Liver (tissue), 8 donors: ENCODE measurements at regions not wholly inside any gene's neighbourhood (a gene's known extent, or its start where the extent isn't known, plus 50 kb on each side); places are given as distances from the start of the nearest gene placed in this dataset.

Source experiments
- DNase-seq: peaks from one replicate; pipeline ENCODE4 v3.0.0-alpha.2; 2017; ENCODE audit warnings: low spot score
- H3K27ac ChIP-seq, 2 donors: one replicate each; pipeline ENCODE4 v1.7.0; 2013; ENCODE audit warnings: inconsistent platforms in 2 of 2, low read length in 2 of 2, control low read depth in 1 of 2, low read depth in 1 of 2, mild to moderate bottlenecking in 1 of 2
- H3K27me3 ChIP-seq, 4 donors: one replicate each; pipeline versions ENCODE4 v1.6.1 to v1.7.0; 2013; ENCODE audit warnings: low read length in 3 of 4, inconsistent platforms in 1 of 4, mild to moderate bottlenecking in 1 of 4, moderate library complexity in 1 of 4; ENCODE audit not compliant: control insufficient read depth in 4 of 4, insufficient read depth in 4 of 4
- H3K36me3 ChIP-seq, 4 donors: one replicate each; pipeline versions ENCODE4 v1.6.1 to v1.7.0; 2013; ENCODE audit warnings: low read length in 3 of 4, mild to moderate bottlenecking in 3 of 4, low read depth in 1 of 4, moderate library complexity in 1 of 4; ENCODE audit not compliant: control insufficient read depth in 4 of 4, insufficient read depth in 3 of 4
- H3K4me1 ChIP-seq, 4 donors: one replicate each; pipeline versions ENCODE4 v1.6.1 to v1.7.0; 2013; ENCODE audit warnings: low read length in 3 of 4, mild to moderate bottlenecking in 3 of 4, moderate library complexity in 1 of 4; ENCODE audit not compliant: control insufficient read depth in 4 of 4, insufficient read depth in 4 of 4
- H3K4me3 ChIP-seq, 3 donors: one replicate each; pipeline versions ENCODE4 v1.6.1 to v1.7.0; 2013; ENCODE audit warnings: low read length in 3 of 3, control low read depth in 1 of 3, low read depth in 1 of 3, mild to moderate bottlenecking in 1 of 3
- H3K9ac ChIP-seq, 2 donors: one replicate each; pipeline ENCODE4 v1.7.0; 2013; ENCODE audit warnings: low read length in 2 of 2, mild to moderate bottlenecking in 2 of 2, moderate library complexity in 2 of 2, control low read depth in 1 of 2, low read depth in 1 of 2
- H3K9me3 ChIP-seq, 4 donors: one replicate each; pipeline versions ENCODE4 v1.6.1 to v1.7.0; 2013; ENCODE audit warnings: low read length in 3 of 4; ENCODE audit not compliant: control insufficient read depth in 4 of 4
- EGR1 ChIP-seq, 2 donors: IDR thresholded peaks; 2 replicates each; pipeline ENCODE4 v1.6.1; 2016 to 2018; ENCODE audit warnings: antibody characterized with exemption in 2 of 2, low read depth in 2 of 2
- FOXA1 ChIP-seq: IDR thresholded peaks from 2 replicates; pipeline ENCODE4 v1.6.1; 2016; ENCODE audit warnings: antibody characterized with exemption
- FOXA2 ChIP-seq: IDR thresholded peaks from 2 replicates; pipeline ENCODE4 v1.6.1; 2016; ENCODE audit warnings: antibody characterized with exemption
- GABPA ChIP-seq, 2 donors: IDR thresholded peaks in 1 of 2; conservative IDR thresholded peaks in 1 of 2; 2 replicates each; pipeline ENCODE4 v1.6.1; 2016; ENCODE audit warnings: antibody characterized with exemption in 2 of 2, mild to moderate bottlenecking in 1 of 2, moderate library complexity in 1 of 2
- HNF4A ChIP-seq, 2 donors: conservative IDR thresholded peaks; 2 replicates each; pipeline ENCODE4 v1.6.1; 2016; ENCODE audit warnings: antibody characterized with exemption in 2 of 2, mild to moderate bottlenecking in 2 of 2
- HNF4G ChIP-seq: IDR thresholded peaks from 2 replicates; pipeline ENCODE4 v1.6.1; 2016; ENCODE audit warnings: antibody characterized with exemption
- JUND ChIP-seq, 2 donors: IDR thresholded peaks; 2 replicates each; pipeline ENCODE4 v1.6.1; 2016; ENCODE audit warnings: antibody characterized with exemption in 2 of 2
- NR2F2 ChIP-seq: IDR thresholded peaks from 2 replicates; pipeline ENCODE4 v1.6.1; 2016; ENCODE audit warnings: antibody characterized with exemption
- RAD21 ChIP-seq, 2 donors: IDR thresholded peaks; 2 replicates each; pipeline ENCODE4 v1.6.1; 2016; ENCODE audit warnings: antibody characterized with exemption in 2 of 2, mild to moderate bottlenecking in 2 of 2
- RXRA ChIP-seq, 2 donors: IDR thresholded peaks; 2 replicates each; pipeline ENCODE4 v1.6.1; 2017 to 2018; ENCODE audit warnings: antibody characterized with exemption in 2 of 2, mild to moderate bottlenecking in 1 of 2
- SP1 ChIP-seq: IDR thresholded peaks from 2 replicates; pipeline ENCODE4 v1.6.1; 2018; ENCODE audit warnings: antibody characterized with exemption, mild to moderate bottlenecking
- TAF1 ChIP-seq: conservative IDR thresholded peaks from 2 replicates; pipeline ENCODE4 v1.6.1; 2016; ENCODE audit warnings: antibody characterized with exemption, mild to moderate bottlenecking
- YY1 ChIP-seq: IDR thresholded peaks from 2 replicates; pipeline ENCODE4 v1.6.1; 2016; ENCODE audit warnings: antibody characterized with exemption, mild to moderate bottlenecking
- WGBS: extraction: QIAGEN DNeasy Blood & Tissue Kit; methylation state at CpG from one replicate; pipeline ENCODE4 v1.1.7; 2013; 5-methylcytosine and 5-hydroxymethylcytosine counted together
- TF ChIP-seq, protein P1 (sequence below): IDR thresholded peaks from 2 replicates; pipeline ENCODE4 v1.6.1; 2016; ENCODE audit warnings: antibody characterized with exemption, mild to moderate bottlenecking
- TF ChIP-seq, protein P2 (sequence below): IDR thresholded peaks from 2 replicates; pipeline ENCODE4 v1.6.1; 2016; ENCODE audit warnings: antibody characterized with exemption
- TF ChIP-seq, protein P3 (sequence below): IDR thresholded peaks from 2 replicates; pipeline ENCODE4 v1.6.1; 2016; ENCODE audit warnings: antibody characterized with exemption
- TF ChIP-seq, protein P4 (sequence below): fragments of 150-350 bp; IDR thresholded peaks from 2 replicates; pipeline ENCODE4 v1.5.1; 2017; ENCODE audit warnings: improper control_type of control experiment, low read depth, low read length; ENCODE audit not compliant: missing input control
- TF ChIP-seq, protein P5 (sequence below): IDR thresholded peaks from 2 replicates; pipeline ENCODE4 v1.6.1; 2016; ENCODE audit warnings: antibody characterized with exemption
- donor health status: healthy.
- donor health status: healthy.
- donor health status: healthy.
- donor health status: healthy.
- donor health status: healthy.

DNA sequence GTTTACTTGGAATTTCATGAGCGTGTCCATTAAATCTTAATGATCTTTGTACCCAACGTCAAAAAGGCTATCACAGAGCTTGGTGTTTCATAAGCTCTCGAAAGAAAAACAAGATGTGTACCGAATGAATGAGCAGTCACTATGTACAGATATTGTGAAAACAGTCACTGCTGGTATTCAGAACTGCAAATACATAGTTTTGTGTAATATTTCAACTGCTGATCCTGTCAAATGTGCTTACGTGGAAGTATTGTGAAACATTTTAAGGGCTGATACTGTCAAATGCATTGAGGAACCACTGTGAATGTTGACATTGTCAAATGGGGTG lies 184.2 kb upstream of the KLHL29 start:
- Histone ChIP-seq H3K27ac (peak overlapping the region; percentile 85 to 86), H3K9me3 (no peaks in the 10 kb centered on the region), H3K4me1 (peaks cover 2 to 47% (median 32%) of the 10 kb centered on the region in 4 donors), H3K4me3 (no peak overlapping the region), H3K36me3 (no peaks in the 10 kb centered on the region), H3K9ac (no peak overlapping the region), H3K27me3 (no peaks in the 10 kb centered on the region)
- TF ChIP-seq SP1 (peak; percentile 83), HNF4A (conservative IDR thresholded peaks at IDR 0.05) (peak; percentile 96 to 98), FOXA2 (peak; percentile 91), FOXA1 (peak; percentile 89), RAD21 (IDR thresholded peaks at IDR 0.05) (peak; percentile 60 to 61), RXRA (IDR thresholded peaks at IDR 0.05) (peak in 1 of 2 donors; percentile 85), EGR1 (IDR thresholded peaks at IDR 0.05; ENCODE audit: low read depth in 2 of 2) (peak in 1 of 2 donors; percentile 28), JUND (IDR thresholded peaks at IDR 0.05) (peak; percentile 55 to 86), NR2F2 (peak; percentile 34), TAF1 (no peak), YY1 (peak; percentile 91), GABPA (IDR thresholded peaks at IDR 0.05 in 1 of 2, conservative IDR thresholded peaks at IDR 0.05 in 1 of 2) (no peak), HNF4G (peak; percentile 73)
- TF ChIP-seq, protein P1, sequence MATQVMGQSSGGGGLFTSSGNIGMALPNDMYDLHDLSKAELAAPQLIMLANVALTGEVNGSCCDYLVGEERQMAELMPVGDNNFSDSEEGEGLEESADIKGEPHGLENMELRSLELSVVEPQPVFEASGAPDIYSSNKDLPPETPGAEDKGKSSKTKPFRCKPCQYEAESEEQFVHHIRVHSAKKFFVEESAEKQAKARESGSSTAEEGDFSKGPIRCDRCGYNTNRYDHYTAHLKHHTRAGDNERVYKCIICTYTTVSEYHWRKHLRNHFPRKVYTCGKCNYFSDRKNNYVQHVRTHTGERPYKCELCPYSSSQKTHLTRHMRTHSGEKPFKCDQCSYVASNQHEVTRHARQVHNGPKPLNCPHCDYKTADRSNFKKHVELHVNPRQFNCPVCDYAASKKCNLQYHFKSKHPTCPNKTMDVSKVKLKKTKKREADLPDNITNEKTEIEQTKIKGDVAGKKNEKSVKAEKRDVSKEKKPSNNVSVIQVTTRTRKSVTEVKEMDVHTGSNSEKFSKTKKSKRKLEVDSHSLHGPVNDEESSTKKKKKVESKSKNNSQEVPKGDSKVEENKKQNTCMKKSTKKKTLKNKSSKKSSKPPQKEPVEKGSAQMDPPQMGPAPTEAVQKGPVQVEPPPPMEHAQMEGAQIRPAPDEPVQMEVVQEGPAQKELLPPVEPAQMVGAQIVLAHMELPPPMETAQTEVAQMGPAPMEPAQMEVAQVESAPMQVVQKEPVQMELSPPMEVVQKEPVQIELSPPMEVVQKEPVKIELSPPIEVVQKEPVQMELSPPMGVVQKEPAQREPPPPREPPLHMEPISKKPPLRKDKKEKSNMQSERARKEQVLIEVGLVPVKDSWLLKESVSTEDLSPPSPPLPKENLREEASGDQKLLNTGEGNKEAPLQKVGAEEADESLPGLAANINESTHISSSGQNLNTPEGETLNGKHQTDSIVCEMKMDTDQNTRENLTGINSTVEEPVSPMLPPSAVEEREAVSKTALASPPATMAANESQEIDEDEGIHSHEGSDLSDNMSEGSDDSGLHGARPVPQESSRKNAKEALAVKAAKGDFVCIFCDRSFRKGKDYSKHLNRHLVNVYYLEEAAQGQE = peak; percentile 83
- TF ChIP-seq, protein P2, sequence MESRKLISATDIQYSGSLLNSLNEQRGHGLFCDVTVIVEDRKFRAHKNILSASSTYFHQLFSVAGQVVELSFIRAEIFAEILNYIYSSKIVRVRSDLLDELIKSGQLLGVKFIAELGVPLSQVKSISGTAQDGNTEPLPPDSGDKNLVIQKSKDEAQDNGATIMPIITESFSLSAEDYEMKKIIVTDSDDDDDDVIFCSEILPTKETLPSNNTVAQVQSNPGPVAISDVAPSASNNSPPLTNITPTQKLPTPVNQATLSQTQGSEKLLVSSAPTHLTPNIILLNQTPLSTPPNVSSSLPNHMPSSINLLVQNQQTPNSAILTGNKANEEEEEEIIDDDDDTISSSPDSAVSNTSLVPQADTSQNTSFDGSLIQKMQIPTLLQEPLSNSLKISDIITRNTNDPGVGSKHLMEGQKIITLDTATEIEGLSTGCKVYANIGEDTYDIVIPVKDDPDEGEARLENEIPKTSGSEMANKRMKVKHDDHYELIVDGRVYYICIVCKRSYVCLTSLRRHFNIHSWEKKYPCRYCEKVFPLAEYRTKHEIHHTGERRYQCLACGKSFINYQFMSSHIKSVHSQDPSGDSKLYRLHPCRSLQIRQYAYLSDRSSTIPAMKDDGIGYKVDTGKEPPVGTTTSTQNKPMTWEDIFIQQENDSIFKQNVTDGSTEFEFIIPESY = peak; percentile 90
- TF ChIP-seq, protein P3, sequence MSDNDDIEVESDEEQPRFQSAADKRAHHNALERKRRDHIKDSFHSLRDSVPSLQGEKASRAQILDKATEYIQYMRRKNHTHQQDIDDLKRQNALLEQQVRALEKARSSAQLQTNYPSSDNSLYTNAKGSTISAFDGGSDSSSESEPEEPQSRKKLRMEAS = peak; percentile 81
- TF ChIP-seq, protein P4, sequence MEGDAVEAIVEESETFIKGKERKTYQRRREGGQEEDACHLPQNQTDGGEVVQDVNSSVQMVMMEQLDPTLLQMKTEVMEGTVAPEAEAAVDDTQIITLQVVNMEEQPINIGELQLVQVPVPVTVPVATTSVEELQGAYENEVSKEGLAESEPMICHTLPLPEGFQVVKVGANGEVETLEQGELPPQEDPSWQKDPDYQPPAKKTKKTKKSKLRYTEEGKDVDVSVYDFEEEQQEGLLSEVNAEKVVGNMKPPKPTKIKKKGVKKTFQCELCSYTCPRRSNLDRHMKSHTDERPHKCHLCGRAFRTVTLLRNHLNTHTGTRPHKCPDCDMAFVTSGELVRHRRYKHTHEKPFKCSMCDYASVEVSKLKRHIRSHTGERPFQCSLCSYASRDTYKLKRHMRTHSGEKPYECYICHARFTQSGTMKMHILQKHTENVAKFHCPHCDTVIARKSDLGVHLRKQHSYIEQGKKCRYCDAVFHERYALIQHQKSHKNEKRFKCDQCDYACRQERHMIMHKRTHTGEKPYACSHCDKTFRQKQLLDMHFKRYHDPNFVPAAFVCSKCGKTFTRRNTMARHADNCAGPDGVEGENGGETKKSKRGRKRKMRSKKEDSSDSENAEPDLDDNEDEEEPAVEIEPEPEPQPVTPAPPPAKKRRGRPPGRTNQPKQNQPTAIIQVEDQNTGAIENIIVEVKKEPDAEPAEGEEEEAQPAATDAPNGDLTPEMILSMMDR = no peak
- TF ChIP-seq, protein P5, sequence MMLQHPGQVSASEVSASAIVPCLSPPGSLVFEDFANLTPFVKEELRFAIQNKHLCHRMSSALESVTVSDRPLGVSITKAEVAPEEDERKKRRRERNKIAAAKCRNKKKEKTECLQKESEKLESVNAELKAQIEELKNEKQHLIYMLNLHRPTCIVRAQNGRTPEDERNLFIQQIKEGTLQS = peak; percentile 54
- WGBS = 37% methylated on average over 5 of the region's 5 CpGs
- no peak for DNase-seq
